ENCODE measurements at regions not wholly inside any gene's neighbourhood (a gene's known extent, or its start where the extent isn't known, plus 50 kb on each side); places are given as distances from the start of the nearest gene placed in this dataset.

DNA sequence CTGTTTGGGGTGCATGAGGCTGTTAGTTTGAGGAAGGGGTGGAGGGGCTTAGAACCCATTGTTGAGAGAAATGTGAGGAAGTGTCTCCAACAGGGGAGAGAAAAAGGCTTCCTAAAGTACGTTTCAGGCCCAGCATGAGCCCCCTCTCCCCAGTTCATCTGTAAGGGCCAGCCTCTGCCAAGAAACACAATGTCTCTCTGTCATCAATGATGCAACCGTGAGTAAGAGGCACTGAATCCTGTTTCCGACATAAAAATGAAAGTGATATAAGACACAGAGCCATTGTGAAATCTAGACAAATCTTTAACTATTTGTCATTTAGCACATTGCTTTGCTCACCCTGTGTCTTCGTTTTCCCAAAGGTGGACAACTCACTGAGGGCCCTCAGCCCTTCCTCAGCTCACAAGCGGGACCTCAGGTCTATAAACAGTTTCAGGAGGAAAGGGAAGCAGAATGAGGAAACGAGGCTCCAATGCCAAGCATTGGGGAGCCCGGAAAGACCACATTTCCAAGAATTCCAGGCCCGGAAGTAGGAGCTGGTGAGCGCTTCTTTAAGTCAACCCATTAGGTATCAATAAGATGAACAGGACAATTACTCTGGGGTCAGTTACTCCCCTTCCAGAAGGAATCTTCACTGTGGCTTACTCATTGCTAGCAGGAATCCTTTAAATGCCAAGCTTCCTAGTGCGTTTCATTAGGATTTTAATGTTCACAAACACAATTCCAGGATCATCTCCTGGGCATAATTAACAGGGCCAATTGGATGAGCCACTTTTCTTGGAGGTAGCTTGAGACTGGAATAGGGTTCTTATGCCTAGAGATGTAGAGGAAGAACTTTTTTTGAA lies 59.0 kb upstream of the KLF4 start:
- TF ChIP-seq, protein P1, sequence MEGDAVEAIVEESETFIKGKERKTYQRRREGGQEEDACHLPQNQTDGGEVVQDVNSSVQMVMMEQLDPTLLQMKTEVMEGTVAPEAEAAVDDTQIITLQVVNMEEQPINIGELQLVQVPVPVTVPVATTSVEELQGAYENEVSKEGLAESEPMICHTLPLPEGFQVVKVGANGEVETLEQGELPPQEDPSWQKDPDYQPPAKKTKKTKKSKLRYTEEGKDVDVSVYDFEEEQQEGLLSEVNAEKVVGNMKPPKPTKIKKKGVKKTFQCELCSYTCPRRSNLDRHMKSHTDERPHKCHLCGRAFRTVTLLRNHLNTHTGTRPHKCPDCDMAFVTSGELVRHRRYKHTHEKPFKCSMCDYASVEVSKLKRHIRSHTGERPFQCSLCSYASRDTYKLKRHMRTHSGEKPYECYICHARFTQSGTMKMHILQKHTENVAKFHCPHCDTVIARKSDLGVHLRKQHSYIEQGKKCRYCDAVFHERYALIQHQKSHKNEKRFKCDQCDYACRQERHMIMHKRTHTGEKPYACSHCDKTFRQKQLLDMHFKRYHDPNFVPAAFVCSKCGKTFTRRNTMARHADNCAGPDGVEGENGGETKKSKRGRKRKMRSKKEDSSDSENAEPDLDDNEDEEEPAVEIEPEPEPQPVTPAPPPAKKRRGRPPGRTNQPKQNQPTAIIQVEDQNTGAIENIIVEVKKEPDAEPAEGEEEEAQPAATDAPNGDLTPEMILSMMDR (IDR thresholded peaks at IDR 0.05): no peak
- TF ChIP-seq EP300 (IDR thresholded peaks at IDR 0.05) (no peak), POLR2A (IDR thresholded peaks at IDR 0.05) (no peak)
